SK-MEL-5 (cell line): ENCODE measurements at regions not wholly inside any gene's neighbourhood (a gene's known extent, or its start where the extent isn't known, plus 50 kb on each side); places are given as distances from the start of the nearest gene placed in this dataset.
A peak's percentile ranks its signal among the peaks of the same experiment; 100 is the strongest.
"Not testable (repeated sequence)": the region's sequence is repeated elsewhere in the genome, so short reads cannot be mapped to it uniquely, and the experiment has no call there.

Source experiments
- DNase-seq: peaks from one replicate; pipeline ENCODE4 v3.0.0-alpha.2; 2016; ENCODE audit warnings: low read depth, low spot score
- in situ Hi-C: cut with HindIII; loops from 2 replicates; pipeline ENCODE4 v1.10.0; 2016; ENCODE audit warnings: low sequenced_read_pairs, high pct_unique_total_duplicates, low pct_unique_long_range_greater_than_20kb

GRCh38 chr10:120162471-120162870, 269.9 kb downstream of the SEC23IP start:
- in situ Hi-C loops, result no loop called here
- no peak for DNase-seq

- DNase-seq, result peak; percentile 5
- in situ Hi-C loops, result no loop called here
These were observed 279.8 kb downstream of the SEC23IP start for GRCh38 chr10:120172356-120172755.

GRCh38 chr10:120174491-120174890, 282.0 kb downstream of the SEC23IP start:
- no peak for DNase-seq
- in situ Hi-C loops, result no loop called here

GRCh38 chr10:120177330-120177729, 279.7 kb upstream of the PLPP4 start:
- in situ Hi-C loops, result no loop called here
- DNase-seq, result no peak

GRCh38 chr10:120180160-120180559, 276.9 kb upstream of the PLPP4 start:
- in situ Hi-C loops, result no loop called here
- no peak for DNase-seq

GRCh38 chr10:120181154-120181553, 275.9 kb upstream of the PLPP4 start:
- DNase-seq, result no peak
- in situ Hi-C loops, result no loop called here

- in situ Hi-C loops, result no loop called here
- no peak for DNase-seq
These were observed 274.6 kb upstream of the PLPP4 start for GRCh38 chr10:120182431-120182830.

GRCh38 chr10:120183546-120183945, 273.5 kb upstream of the PLPP4 start:
- DNase-seq, result no peak
- in situ Hi-C loops, result no loop called here

GRCh38 chr10:120184547-120185337, 272.3 kb upstream of the PLPP4 start:
- in situ Hi-C loops, result no loop called here
- DNase-seq, result no peak

GRCh38 chr10:120186506-120186905, 270.5 kb upstream of the PLPP4 start:
- in situ Hi-C loops, result no loop called here
- DNase-seq, result no peak

GRCh38 chr10:120187168-120187567, 269.9 kb upstream of the PLPP4 start:
- DNase-seq, in situ Hi-C loops: not testable (repeated sequence)

GRCh38 chr10:120188950-120189349, 268.1 kb upstream of the PLPP4 start:
- DNase-seq, result no peak
- in situ Hi-C loops, result no loop called here

GRCh38 chr10:120195984-120196712, 260.9 kb upstream of the PLPP4 start:
- in situ Hi-C loops, result no loop called here
- no peak for DNase-seq

GRCh38 chr10:120204877-120205276, 252.2 kb upstream of the PLPP4 start:
- no peak for DNase-seq
- in situ Hi-C loops, result no loop called here

GRCh38 chr10:120205368-120206018, 251.5 kb upstream of the PLPP4 start:
- in situ Hi-C loops, result no loop called here
- DNase-seq, result no peak

GRCh38 chr10:120208488-120208887, 248.5 kb upstream of the PLPP4 start:
- no peak for DNase-seq
- in situ Hi-C loops, result no loop called here

GRCh38 chr10:120209124-120209762, 247.8 kb upstream of the PLPP4 start:
- in situ Hi-C loops, result no loop called here
- DNase-seq, result no peak

- DNase-seq, result no peak
- in situ Hi-C loops, result no loop called here
These were observed 244.8 kb upstream of the PLPP4 start for GRCh38 chr10:120212275-120212674.
